Endothelial cell of umbilical vein (primary cell): ENCODE measurements at regions not wholly inside any gene's neighbourhood (a gene's known extent, or its start where the extent isn't known, plus 50 kb on each side); places are given as distances from the start of the nearest gene placed in this dataset.

ENCODE experiments used
- BruUV-seq: library from RNA; stranded (reverse); fragments of 400-500 nt; replicated peaks from 2 replicates; lab custom pipeline; 2021; lab: Mats Ljungman, UMichigan
- CTCF ChIA-PET: fragments of 300-600, 350-600 bp; sonication (Branson Sonifier 250); formaldehyde crosslinking; loops from one replicate; lab custom pipeline; 2021; ENCODE audit warnings: antibody characterized with exemption, inconsistent platforms; lab: Charles Lee
- POLR2A ChIA-PET: fragments of 300-600, 350-600 bp; sonication (Branson Sonifier 250); formaldehyde crosslinking; loops from one replicate; lab custom pipeline; 2021; ENCODE audit warnings: antibody characterized with exemption, inconsistent platforms; lab: Charles Lee
- DNase-seq: peaks from one replicate; pipeline ENCODE4 v3.0.0-alpha.2; 2011; ENCODE audit warnings: low read depth, low spot score
- FAIRE-seq: peaks from 2 replicates; lab custom pipeline; 2011; peaks lifted over from hg19 to GRCh38; lab: Jason Lieb, UNC
- H2AFZ ChIP-seq: 2 replicates; pipeline ENCODE4 v1.6.0; 2012; ENCODE audit warnings: low read depth, low read length, control low read depth, inconsistent platforms
- H3K27ac ChIP-seq: 2 replicates; pipeline ENCODE4 v1.5.1; 2011; ENCODE audit warnings: low read depth, mild to moderate bottlenecking, control low read depth, low read length, moderate library complexity; ENCODE audit not compliant: insufficient read depth
- H3K27me3 ChIP-seq, 2 experiments: 2 replicates each; pipeline versions ENCODE4 v1.6.0 to v1.6.1; 2011; ENCODE audit warnings: low read length in 2 of 2, mixed read lengths in 1 of 2; ENCODE audit not compliant: control insufficient read depth in 2 of 2, insufficient read depth in 2 of 2
- H3K36me3 ChIP-seq, 2 experiments: 2 replicates in 1 of 2; 3 replicates in 1 of 2; pipeline ENCODE4 v1.5.1; 2011; ENCODE audit warnings: low read length in 2 of 2, mild to moderate bottlenecking in 1 of 2, moderate library complexity in 1 of 2; ENCODE audit not compliant: control insufficient read depth in 2 of 2, insufficient read depth in 2 of 2; ENCODE audit errors: extremely low read depth in 1 of 2
- H3K4me1 ChIP-seq: 3 replicates; pipeline ENCODE4 v1.5.1; 2011; ENCODE audit warnings: mild to moderate bottlenecking, low read length; ENCODE audit not compliant: control insufficient read depth, insufficient read depth; ENCODE audit errors: extremely low read depth
- H3K4me2 ChIP-seq: 2 replicates; pipeline ENCODE4 v1.6.1; 2011; ENCODE audit warnings: low read length, control low read depth, mixed read lengths; ENCODE audit not compliant: insufficient read depth
- H3K4me3 ChIP-seq, 3 experiments: fragments of 200-600 bp in 1 of 3; sonication (generic), shearing (Covaris generic) in 1 of 3; replicated peaks in 1 of 3; 2 replicates each; pipeline ENCODE4 v1.5.1; 2011 to 2016; ENCODE audit warnings: control low read depth in 3 of 3, low read length in 3 of 3, mild to moderate bottlenecking in 2 of 3, inconsistent platforms in 1 of 3, low read depth in 1 of 3, moderate library complexity in 1 of 3; ENCODE audit not compliant: insufficient read depth in 1 of 3
- H3K79me2 ChIP-seq: 2 replicates; pipeline ENCODE4 v1.6.0; 2012; ENCODE audit warnings: low read length, inconsistent platforms; ENCODE audit not compliant: control insufficient read depth, insufficient read depth
- H3K9ac ChIP-seq: replicated peaks from 2 replicates; pipeline ENCODE3; 2011; ENCODE audit warnings: low read length, control low read depth; ENCODE audit not compliant: insufficient read depth; ENCODE audit errors: extremely low read depth
- H3K9me1 ChIP-seq: replicated peaks from 3 replicates; pipeline ENCODE4 v1.6.0; 2011; ENCODE audit warnings: mild to moderate bottlenecking, low read length; ENCODE audit not compliant: control insufficient read depth, insufficient read depth; ENCODE audit errors: extremely low read depth
- H3K9me3 ChIP-seq: replicated peaks from 2 replicates; pipeline ENCODE4 v1.5.1; 2012; ENCODE audit warnings: low read length, inconsistent platforms; ENCODE audit not compliant: control insufficient read depth, insufficient read depth
- H4K20me1 ChIP-seq: replicated peaks from 2 replicates; pipeline ENCODE3; 2011; ENCODE audit warnings: mild to moderate bottlenecking, low read length; ENCODE audit not compliant: control insufficient read depth, insufficient read depth; ENCODE audit errors: extremely low read depth
- EZH2 ChIP-seq: IDR thresholded peaks from 2 replicates; pipeline ENCODE4 v1.6.1; 2012; ENCODE audit warnings: borderline replicate concordance, low read depth, mild to moderate bottlenecking, moderate library complexity, low read length, inconsistent platforms; ENCODE audit not compliant: severe bottlenecking
- FOS ChIP-seq: IDR thresholded peaks from 2 replicates; pipeline ENCODE4 v1.6.1; 2011; ENCODE audit warnings: mild to moderate bottlenecking, low read length, moderate library complexity, borderline replicate concordance; ENCODE audit not compliant: insufficient read depth
- GATA2 ChIP-seq: IDR thresholded peaks from 2 replicates; pipeline ENCODE4 v1.7.0; 2011; ENCODE audit warnings: low read depth, mild to moderate bottlenecking, moderate library complexity, mixed read lengths, low read length; ENCODE audit not compliant: insufficient read length, insufficient read depth
- JUN ChIP-seq: IDR thresholded peaks from 2 replicates; pipeline ENCODE4 v1.6.1; 2011; ENCODE audit warnings: borderline replicate concordance, low read depth; ENCODE audit not compliant: insufficient read length, insufficient read depth
- MAX ChIP-seq: IDR thresholded peaks from 2 replicates; pipeline ENCODE4 v1.6.1; 2011; ENCODE audit not compliant: insufficient read depth, insufficient read length
- MYC ChIP-seq: IDR thresholded peaks from one replicate; pipeline ENCODE4 v1.6.1; 2011; ENCODE audit warnings: mild to moderate bottlenecking, low read depth, low read length
- POLR2A ChIP-seq: IDR thresholded peaks from 2 replicates; pipeline ENCODE4 v1.6.1; 2012; ENCODE audit warnings: low read depth, mild to moderate bottlenecking, control low read depth, low read length
- POLR2AphosphoS5 ChIP-seq: IDR thresholded peaks from 2 replicates; pipeline ENCODE4 v1.6.1; 2012; ENCODE audit warnings: low read depth, mild to moderate bottlenecking, control low read depth, low read length, moderate library complexity; ENCODE audit not compliant: insufficient read depth
- dilution Hi-C: fragments of 300-500 bp; cut with MboI; formaldehyde crosslinking; loops from one replicate; pipeline ENCODE4 v1.15.0; 2019; ENCODE audit warnings: low sequenced_read_pairs; ENCODE audit not compliant: extremely low pct_ligation_motif_present
- intact Hi-C: fragments of 100-400 bp; cut with micrococcal nuclease; formaldehyde crosslinking; loops from one replicate; pipeline ENCODE4 v1.10.0; 2022
- TF ChIP-seq, protein P1 (sequence below), 2 donors: IDR thresholded peaks; 1 replicate in 1 of 2; 2 replicates in 1 of 2; pipeline ENCODE4 v1.5.1; 2011; ENCODE audit warnings: low read length in 2 of 2, mild to moderate bottlenecking in 2 of 2, moderate library complexity in 2 of 2, control low read depth in 1 of 2, inconsistent platforms in 1 of 2, low read depth in 1 of 2; ENCODE audit not compliant: insufficient read depth in 1 of 2; ENCODE audit errors: extremely low read depth in 1 of 2

DNA sequence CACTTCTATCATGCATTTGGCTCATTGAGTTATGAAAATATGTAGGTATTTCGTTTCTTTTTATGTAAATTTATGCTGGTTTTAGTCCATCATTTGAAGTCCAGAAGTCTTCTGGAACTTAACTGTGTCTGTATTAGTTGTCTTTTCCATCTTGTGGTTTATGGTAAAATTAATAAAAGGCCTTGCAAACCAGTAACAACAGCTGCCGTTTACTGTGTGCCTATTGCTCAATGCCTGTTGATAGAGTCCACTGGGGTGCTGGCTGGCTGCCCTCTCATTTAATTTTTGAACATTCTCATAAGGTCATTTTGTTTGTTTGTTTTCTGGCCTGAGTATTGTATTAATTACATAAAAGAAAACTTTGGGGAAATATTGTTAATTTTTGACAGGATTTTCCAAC lies 98.0 kb downstream of the NAA11 start:
- ChIA-PET CTCF (no interaction called here), POLR2A (no interaction called here)
- Histone ChIP-seq H3K27me3 (no peaks in the 10 kb centered on the region), H3K4me2 (no peak overlapping the region), H3K4me3 (no peak overlapping the region), H3K79me2 (no peaks in the 10 kb centered on the region), H3K9ac (no peak overlapping the region), H3K27ac (no peak overlapping the region), H3K9me3 (no peaks in the 10 kb centered on the region), H3K36me3 (no peaks in the 10 kb centered on the region), H2AFZ (no peak overlapping the region), H3K9me1 (no peaks in the 10 kb centered on the region), H4K20me1 (no peaks in the 10 kb centered on the region), H3K4me1 (no peaks in the 10 kb centered on the region)
- TF ChIP-seq GATA2, result no peak
- no peak for TF ChIP-seq POLR2AphosphoS5
- TF ChIP-seq MYC, result no peak
- no peak for TF ChIP-seq MAX
- TF ChIP-seq JUN, result no peak
- TF ChIP-seq POLR2A, result no peak
- TF ChIP-seq EZH2, result no peak
- TF ChIP-seq, protein P1, sequence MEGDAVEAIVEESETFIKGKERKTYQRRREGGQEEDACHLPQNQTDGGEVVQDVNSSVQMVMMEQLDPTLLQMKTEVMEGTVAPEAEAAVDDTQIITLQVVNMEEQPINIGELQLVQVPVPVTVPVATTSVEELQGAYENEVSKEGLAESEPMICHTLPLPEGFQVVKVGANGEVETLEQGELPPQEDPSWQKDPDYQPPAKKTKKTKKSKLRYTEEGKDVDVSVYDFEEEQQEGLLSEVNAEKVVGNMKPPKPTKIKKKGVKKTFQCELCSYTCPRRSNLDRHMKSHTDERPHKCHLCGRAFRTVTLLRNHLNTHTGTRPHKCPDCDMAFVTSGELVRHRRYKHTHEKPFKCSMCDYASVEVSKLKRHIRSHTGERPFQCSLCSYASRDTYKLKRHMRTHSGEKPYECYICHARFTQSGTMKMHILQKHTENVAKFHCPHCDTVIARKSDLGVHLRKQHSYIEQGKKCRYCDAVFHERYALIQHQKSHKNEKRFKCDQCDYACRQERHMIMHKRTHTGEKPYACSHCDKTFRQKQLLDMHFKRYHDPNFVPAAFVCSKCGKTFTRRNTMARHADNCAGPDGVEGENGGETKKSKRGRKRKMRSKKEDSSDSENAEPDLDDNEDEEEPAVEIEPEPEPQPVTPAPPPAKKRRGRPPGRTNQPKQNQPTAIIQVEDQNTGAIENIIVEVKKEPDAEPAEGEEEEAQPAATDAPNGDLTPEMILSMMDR (IDR thresholded peaks at IDR 0.05; ENCODE audit: extremely low read depth in 1 of 2, insufficient read depth in 1 of 2, low read depth in 1 of 2, low read length in 2 of 2), result no peak
- TF ChIP-seq FOS, result no peak
- FAIRE-seq, result no peak
- dilution Hi-C loops (no loop called here), intact Hi-C loops (no loop called here)
- DNase-seq, result no peak
- no TSS peak for BruUV-seq
